ENCODE measurements at regions not wholly inside any gene's neighbourhood (a gene's known extent, or its start where the extent isn't known, plus 50 kb on each side); places are given as distances from the start of the nearest gene placed in this dataset.

DNA sequence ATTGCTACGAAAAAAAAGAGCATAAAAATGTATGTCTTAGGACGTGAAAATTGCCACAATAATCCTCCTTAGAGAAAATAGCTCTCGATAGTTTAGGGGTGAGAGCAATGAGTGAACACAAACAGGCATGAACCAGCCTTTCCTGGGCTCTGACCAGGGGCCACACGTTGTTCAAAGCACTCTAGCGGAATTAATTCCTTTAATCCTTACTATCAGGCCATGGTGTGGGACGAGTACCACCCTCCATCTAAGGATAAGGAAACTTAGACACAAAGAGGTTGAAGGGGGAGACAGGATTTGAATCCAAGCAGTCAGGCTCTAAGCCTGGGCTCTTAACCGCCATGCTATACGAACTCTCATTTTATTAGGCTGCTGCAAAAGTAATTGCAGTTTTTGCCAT is 81.9 kb upstream of the CACNA2D3 start:
- Histone ChIP-seq H3K4me3 (replicated peaks in 1 of 4; ENCODE audit: control extremely low read depth in 1 of 4, insufficient read depth in 1 of 4, low read depth in 3 of 4, low read length in 4 of 4) (no peak overlapping the region), H4K20me1 (ENCODE audit: control insufficient read depth, extremely low read depth, insufficient read depth, low read length) (no peaks in the 10 kb centered on the region), H3K9me3 (ENCODE audit: control insufficient read depth, insufficient read depth, low read depth, low read length) (no peaks in the 10 kb centered on the region), H3K4me2 (ENCODE audit: extremely low read depth, insufficient read depth, low read length) (no peak overlapping the region), H2AFZ (ENCODE audit: low read length) (no peak overlapping the region), H3K9ac (ENCODE audit: insufficient read depth, low read length) (no peak overlapping the region), H3K4me1 (ENCODE audit: control insufficient read depth, extremely low read depth, insufficient read depth, low read length) (no peaks in the 10 kb centered on the region), H3K79me2 (ENCODE audit: control insufficient read depth, insufficient read depth, low read length) (no peaks in the 10 kb centered on the region), H3K27me3 (ENCODE audit: control insufficient read depth, insufficient read depth, low read length) (no peaks in the 10 kb centered on the region), H3K27ac (ENCODE audit: insufficient read depth, low read length) (no peak overlapping the region), H3K36me3 (ENCODE audit: control insufficient read depth, insufficient read depth, low read length) (no peaks in the 10 kb centered on the region)
- no peak for TF ChIP-seq CTCF (conservative IDR thresholded peaks at IDR 0.05 in 1 of 2, IDR thresholded peaks at IDR 0.05 in 1 of 2; ENCODE audit: low read depth in 1 of 2, low read length in 2 of 2)
- no peak for TF ChIP-seq EZH2 (IDR thresholded peaks at IDR 0.05; ENCODE audit: low read length, missing control alignments)
- DNase-seq (ENCODE audit: low read depth in 2 of 2): no peak

DNA sequence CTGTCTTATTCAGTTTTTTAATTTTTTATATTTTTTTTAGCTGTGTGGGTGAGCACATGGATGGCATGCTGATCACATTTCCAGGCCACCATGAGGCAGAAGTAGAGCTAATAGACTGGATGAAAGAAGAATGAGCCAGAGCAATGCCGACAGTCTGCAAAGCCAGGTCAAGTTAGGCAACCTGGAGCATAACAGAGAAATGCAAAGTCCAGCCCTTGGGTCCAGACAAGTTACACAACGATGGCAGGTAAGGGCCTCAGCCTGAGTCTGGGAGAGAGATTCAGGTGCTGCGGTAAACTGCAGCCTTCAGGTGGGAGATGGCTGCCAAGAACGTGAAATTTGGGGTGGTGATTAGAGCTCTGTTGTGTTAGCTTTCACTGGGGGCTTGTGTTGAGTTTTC is 84.0 kb upstream of the CACNA2D3 start:
- H3K4me1 ChIP-seq (ENCODE audit: control insufficient read depth, extremely low read depth, insufficient read depth, low read length): no peaks in the 10 kb centered on the region
- H3K36me3 ChIP-seq (ENCODE audit: control insufficient read depth, insufficient read depth, low read length): no peaks in the 10 kb centered on the region
- H3K9ac ChIP-seq (ENCODE audit: insufficient read depth, low read length): no peak overlapping the region
- TF ChIP-seq EZH2 (IDR thresholded peaks at IDR 0.05; ENCODE audit: low read length, missing control alignments) (no peak), CTCF (conservative IDR thresholded peaks at IDR 0.05 in 1 of 2, IDR thresholded peaks at IDR 0.05 in 1 of 2; ENCODE audit: low read depth in 1 of 2, low read length in 2 of 2) (no peak)
- H4K20me1 ChIP-seq (ENCODE audit: control insufficient read depth, extremely low read depth, insufficient read depth, low read length): no peaks in the 10 kb centered on the region
- H3K27me3 ChIP-seq (ENCODE audit: control insufficient read depth, insufficient read depth, low read length): no peaks in the 10 kb centered on the region
- no peak overlapping the region for H3K27ac ChIP-seq (ENCODE audit: insufficient read depth, low read length)
- no peak for DNase-seq (ENCODE audit: low read depth in 2 of 2)
- no peak overlapping the region for H3K4me2 ChIP-seq (ENCODE audit: extremely low read depth, insufficient read depth, low read length)
- no peak overlapping the region for H3K4me3 ChIP-seq (replicated peaks in 1 of 4; ENCODE audit: control extremely low read depth in 1 of 4, insufficient read depth in 1 of 4, low read depth in 3 of 4, low read length in 4 of 4)
- no peak overlapping the region for H2AFZ ChIP-seq (ENCODE audit: low read length)
- no peaks in the 10 kb centered on the region for H3K9me3 ChIP-seq (ENCODE audit: control insufficient read depth, insufficient read depth, low read depth, low read length)
- no peaks in the 10 kb centered on the region for H3K79me2 ChIP-seq (ENCODE audit: control insufficient read depth, insufficient read depth, low read length)

DNA sequence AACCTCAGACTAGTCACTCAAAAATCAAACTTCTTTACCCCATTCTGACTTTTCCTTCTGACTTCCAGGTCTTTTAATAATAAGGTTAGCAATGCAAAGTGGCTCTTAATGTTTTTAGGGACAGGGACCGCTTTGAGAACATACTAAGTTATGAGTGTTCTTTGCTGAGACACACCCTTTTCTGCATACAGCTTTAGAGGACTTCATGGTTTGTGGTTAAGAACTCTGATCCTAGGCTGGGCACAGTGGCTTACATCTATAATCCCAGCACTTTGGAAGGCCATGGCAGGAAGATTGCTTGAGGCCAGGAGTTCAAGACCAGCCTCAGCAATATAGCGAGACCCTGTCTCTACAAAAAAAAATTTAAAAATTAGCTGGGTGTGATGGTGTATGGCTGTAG is 85.8 kb upstream of the CACNA2D3 start:
- no peaks in the 10 kb centered on the region for H3K36me3 ChIP-seq (ENCODE audit: control insufficient read depth, insufficient read depth, low read length)

More for the DNA sequence above, 85.8 kb upstream of the CACNA2D3 start:
- Histone ChIP-seq H3K9ac (ENCODE audit: insufficient read depth, low read length) (no peak overlapping the region), H3K4me1 (ENCODE audit: control insufficient read depth, extremely low read depth, insufficient read depth, low read length) (no peaks in the 10 kb centered on the region), H4K20me1 (ENCODE audit: control insufficient read depth, extremely low read depth, insufficient read depth, low read length) (no peaks in the 10 kb centered on the region), H2AFZ (ENCODE audit: low read length) (no peak overlapping the region), H3K9me3 (ENCODE audit: control insufficient read depth, insufficient read depth, low read depth, low read length) (no peaks in the 10 kb centered on the region), H3K4me3 (replicated peaks in 1 of 4; ENCODE audit: control extremely low read depth in 1 of 4, insufficient read depth in 1 of 4, low read depth in 3 of 4, low read length in 4 of 4) (no peak overlapping the region), H3K4me2 (ENCODE audit: extremely low read depth, insufficient read depth, low read length) (no peak overlapping the region), H3K27me3 (ENCODE audit: control insufficient read depth, insufficient read depth, low read length) (no peaks in the 10 kb centered on the region), H3K27ac (ENCODE audit: insufficient read depth, low read length) (no peak overlapping the region), H3K79me2 (ENCODE audit: control insufficient read depth, insufficient read depth, low read length) (no peaks in the 10 kb centered on the region)
- no peak for DNase-seq (ENCODE audit: low read depth in 2 of 2)
- TF ChIP-seq EZH2 (IDR thresholded peaks at IDR 0.05; ENCODE audit: low read length, missing control alignments) (no peak), CTCF (conservative IDR thresholded peaks at IDR 0.05 in 1 of 2, IDR thresholded peaks at IDR 0.05 in 1 of 2; ENCODE audit: low read depth in 1 of 2, low read length in 2 of 2) (no peak)

All from fibroblast of lung (primary cell).